H1 (cell line): ENCODE measurements at regions not wholly inside any gene's neighbourhood (a gene's known extent, or its start where the extent isn't known, plus 50 kb on each side); places are given as distances from the start of the nearest gene placed in this dataset.

Experiments
- KDM4A ChIP-seq: IDR thresholded peaks from one replicate; pipeline ENCODE4 v1.7.1; 2012; ENCODE audit warnings: low read depth, mild to moderate bottlenecking, moderate library complexity, low read length, inconsistent platforms; ENCODE audit not compliant: severe bottlenecking
- SUZ12 ChIP-seq: fragments of 200-600 bp; sonication (generic); IDR thresholded peaks from 2 replicates; pipeline ENCODE4 v1.6.1; 2012; ENCODE audit warnings: mild to moderate bottlenecking, inconsistent platforms, low read length, moderate library complexity, mixed read lengths

DNA sequence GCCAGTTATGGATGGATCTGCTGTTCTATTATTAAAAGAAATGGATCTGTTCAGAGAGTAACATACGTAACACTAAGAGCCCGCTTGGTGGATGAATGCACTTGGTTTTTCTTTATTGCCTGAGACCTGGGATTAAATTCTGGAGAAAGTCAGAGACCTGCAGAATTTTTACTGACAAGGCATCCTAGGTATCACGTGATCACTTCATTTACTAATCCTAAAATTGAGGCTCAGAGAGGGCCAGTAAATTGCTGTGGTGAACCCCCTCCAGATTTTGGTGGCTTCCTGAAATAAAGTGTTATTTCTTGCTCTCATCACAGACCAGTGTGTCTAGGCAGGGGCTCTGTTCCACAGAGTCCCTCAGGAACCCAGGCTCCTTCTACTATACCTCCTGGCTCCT, 187.9 kb upstream of the LARGE1 start (continued):
- TF ChIP-seq SUZ12 (no peak), KDM4A (no peak)
